ENCODE measurements at regions not wholly inside any gene's neighbourhood (a gene's known extent, or its start where the extent isn't known, plus 50 kb on each side); places are given as distances from the start of the nearest gene placed in this dataset.

- no peak for DNase-seq
Measured at GRCh38 chr15:70504299-70504951, 258.9 kb downstream of the UACA start.

GRCh38 chr15:70503798-70504298, 259.5 kb downstream of the UACA start:
- DNase-seq: no peak

- no peak for DNase-seq
Measured at GRCh38 chr15:70503073-70503745, 260.1 kb downstream of the UACA start.

- no peak for DNase-seq
Measured at GRCh38 chr15:70502529-70502928, 260.8 kb downstream of the UACA start.

DNA sequence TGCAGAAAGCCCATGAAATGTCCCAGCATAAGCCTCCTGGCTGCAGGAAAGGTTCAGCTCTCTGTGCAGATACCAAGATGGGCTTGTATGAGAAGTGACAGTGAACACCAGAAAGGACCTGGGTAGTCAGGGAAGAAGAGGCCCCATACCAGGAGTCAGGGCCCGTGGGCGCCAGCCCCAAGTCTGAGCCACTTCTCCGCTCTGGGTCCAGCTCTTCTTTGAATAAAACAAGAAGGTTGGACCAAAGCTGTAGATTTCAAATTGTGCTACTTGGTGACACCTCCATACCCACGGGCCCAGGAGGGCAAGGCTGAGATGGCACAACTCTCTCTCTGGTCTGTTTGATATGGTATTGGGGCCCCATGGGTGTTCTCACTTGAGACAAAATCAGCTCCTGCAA, 261.5 kb downstream of the UACA start:
- DNase-seq: no peak

GRCh38 chr15:70501121-70501727, 262.1 kb downstream of the UACA start:
- DNase-seq: no peak

GRCh38 chr15:70499791-70500190, 263.6 kb downstream of the UACA start:
- no peak for DNase-seq

DNA sequence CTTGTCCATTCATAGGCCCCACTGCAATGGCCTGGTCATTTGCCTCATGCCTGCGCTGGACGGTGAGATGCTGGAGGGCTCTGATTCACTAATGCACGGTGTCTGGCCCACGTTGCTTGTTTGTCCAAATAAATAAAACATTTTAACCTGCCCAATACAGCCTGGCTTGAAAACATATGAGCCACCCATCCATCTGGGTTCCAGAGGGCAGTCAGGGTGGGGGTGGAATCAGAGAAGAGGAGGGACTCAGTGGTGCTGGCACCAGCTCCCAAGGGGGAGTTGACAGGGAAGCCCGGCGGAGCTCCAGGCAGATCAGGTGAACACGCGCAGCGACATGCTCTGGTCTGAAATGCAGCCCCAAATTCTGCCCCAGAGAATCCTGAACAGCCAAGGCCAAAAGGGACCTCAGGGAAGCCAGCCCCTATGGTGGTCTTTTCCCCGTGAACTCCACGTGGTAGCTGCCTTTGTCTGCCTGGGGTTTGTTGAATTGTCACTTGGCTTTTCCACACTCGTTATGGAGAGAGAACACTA, 265.2 kb downstream of the UACA start:
- DNase-seq: no peak

- DNase-seq: no peak
Measured at GRCh38 chr15:70497661-70498060, 265.7 kb downstream of the UACA start.

GRCh38 chr15:70495991-70496599, 267.3 kb downstream of the UACA start:
- no peak for DNase-seq

DNA sequence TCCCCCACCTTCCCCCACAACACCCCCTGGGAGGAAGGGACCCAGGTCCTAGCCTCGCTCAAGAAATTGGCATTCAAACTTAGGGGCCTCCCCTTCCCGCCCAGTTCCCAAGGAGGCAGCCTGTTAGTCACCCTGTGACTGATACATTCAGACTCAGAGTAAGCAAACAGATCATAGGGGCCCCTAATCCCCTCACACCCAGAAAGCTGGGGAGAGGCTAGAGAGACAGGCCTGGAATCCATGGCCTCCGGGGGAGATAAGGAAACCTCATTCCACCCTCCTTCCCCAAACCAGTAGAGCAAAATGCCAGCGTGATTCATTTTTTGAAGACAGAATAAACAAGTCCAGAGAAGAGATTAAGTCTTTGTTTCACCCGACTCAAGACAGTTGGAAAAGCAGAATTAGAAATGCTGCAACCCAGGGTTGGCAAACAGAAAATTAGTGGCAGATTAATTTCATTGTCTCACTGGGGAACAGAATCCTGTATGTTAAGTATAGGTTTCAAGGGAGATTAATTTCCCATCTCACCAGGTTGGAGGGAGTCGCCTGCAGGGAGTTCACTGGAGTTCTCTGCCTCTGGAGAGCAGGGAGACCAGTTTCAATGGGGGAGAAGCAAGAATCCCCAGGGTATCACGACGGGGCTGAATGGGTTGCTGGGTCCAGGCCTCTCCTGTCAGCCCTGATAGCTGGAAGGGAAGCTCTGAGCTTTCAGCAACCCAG, 268.3 kb downstream of the UACA start:
- DNase-seq: peak; percentile 43

DNA sequence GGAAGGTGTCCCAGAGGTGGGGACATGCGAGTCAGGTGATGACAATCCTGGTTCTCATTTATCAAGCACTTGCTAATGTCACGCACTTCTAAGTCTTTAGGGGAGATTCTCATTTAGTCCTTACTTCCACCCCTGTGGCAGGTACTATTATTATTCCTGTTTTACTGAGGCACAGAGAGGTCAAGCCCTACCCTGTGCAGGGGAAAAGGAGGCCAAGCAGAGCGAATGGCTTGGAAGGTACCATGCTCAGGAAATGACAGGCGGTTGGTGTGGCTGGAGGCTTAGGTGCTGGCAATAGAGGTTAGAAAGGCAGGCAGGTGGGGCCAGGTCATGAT, 268.9 kb downstream of the UACA start:
- DNase-seq: no peak

GRCh38 chr15:70493787-70494516, 269.4 kb downstream of the UACA start:
- DNase-seq: no peak

- no peak for DNase-seq
Measured at GRCh38 chr15:70493376-70493775, 270.0 kb downstream of the UACA start.

DNA sequence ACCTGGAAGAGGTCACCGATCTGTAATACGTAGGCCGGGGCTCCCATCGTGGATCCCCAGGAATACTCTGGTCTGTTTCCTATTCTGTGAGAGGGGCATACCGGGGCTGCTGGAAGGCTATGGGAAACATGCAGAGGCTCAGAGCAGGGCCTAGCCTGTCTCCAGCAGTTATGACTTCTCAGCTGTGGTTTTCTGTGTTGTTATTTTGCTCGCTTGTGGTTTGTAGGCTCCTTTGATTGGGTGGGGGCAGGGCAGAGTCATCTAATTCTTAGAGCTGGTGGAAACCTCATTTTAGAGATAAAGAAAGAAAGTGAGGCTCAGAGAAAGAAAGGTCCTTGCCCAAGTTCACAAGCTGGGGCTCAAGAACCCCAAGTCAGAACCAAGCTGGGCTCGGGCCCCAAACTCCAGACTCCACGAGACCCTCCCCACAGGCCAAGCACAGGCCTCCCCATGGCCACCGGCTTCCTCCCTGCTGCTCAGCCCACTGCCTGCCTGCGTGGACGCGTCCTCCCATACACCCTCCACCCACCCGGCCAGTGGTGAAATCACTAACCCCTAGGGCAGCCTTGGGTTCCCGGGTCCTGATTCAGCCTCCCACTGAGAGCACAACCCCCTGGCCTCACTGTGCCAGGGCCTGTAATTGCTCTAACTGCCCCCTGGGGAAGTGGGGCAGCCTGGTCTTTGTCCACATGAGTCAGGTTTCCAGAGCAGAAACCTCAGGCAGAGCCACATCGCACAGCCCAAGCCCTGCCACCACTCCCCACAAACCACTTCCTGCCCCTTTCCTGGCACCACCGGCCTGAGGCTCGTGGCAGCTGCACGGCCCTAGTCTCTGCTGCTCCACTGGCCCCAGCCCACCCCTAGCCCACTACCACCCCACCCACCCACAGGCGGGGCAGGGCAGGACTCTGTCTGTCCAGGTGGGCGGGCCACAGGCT, 270.8 kb downstream of the UACA start:
- DNase-seq: peak; percentile 79

GRCh38 chr15:70491641-70492040, 271.7 kb downstream of the UACA start:
- no peak for DNase-seq

DNA sequence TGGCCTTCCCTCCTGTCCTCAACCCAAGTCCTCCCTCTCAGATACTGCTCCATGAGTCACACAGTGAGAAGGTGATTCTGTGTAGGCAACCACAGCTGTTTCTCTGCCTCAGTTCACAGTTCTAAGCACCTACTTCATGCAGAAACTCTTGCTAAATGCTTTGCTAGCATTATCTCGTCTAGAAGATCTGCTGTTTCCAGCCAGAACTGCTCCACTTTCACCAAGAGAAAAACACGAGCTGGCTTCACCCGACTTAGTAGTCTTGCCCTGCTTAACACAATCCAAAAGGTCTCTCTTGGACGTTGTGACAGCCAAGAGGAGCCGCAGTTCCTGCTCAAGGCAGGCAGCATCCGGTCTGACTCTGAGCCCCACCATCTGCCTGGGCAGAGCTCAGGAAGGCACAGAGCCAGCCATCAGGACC, 272.1 kb downstream of the UACA start:
- no peak for DNase-seq

GRCh38 chr15:70490838-70491155, 272.6 kb downstream of the UACA start:
- no peak for DNase-seq

GRCh38 chr15:70490148-70490837, 273.1 kb downstream of the UACA start:
- DNase-seq: no peak
